HG02973 (cell line): ENCODE measurements at regions not wholly inside any gene's neighbourhood (a gene's known extent, or its start where the extent isn't known, plus 50 kb on each side); places are given as distances from the start of the nearest gene placed in this dataset.

Experiments
- ATAC-seq: cut with Tn5 transposase; IDR thresholded peaks from one replicate; pipeline ENCODE4 v1.9.1; 2021; ENCODE audit warnings: moderate library complexity; ENCODE audit not compliant: unreplicated experiment

GRCh38 chr21:18191139-18191538, 53.5 kb upstream of the CHODL start:
- ATAC-seq: no peak

DNA sequence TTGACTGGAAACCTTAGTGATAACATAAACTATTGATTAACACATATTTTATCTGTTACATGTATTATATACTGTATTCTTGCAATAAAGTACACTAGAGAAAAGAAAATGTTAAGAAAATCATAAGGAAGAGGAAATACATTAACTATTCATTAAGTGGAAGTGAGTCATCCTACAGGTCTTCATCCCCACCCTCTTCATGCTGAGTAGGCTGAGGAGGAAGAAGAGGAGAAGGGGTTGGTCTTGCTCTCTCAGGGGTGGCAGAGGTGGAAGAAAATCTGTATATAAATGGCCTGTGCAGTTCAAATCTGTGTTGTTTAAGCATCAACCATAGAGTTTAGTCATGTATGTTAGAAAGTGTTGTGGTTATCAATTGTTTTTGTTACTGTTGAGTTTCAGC, 66.1 kb upstream of the CHODL start:
- ATAC-seq: no peak

DNA sequence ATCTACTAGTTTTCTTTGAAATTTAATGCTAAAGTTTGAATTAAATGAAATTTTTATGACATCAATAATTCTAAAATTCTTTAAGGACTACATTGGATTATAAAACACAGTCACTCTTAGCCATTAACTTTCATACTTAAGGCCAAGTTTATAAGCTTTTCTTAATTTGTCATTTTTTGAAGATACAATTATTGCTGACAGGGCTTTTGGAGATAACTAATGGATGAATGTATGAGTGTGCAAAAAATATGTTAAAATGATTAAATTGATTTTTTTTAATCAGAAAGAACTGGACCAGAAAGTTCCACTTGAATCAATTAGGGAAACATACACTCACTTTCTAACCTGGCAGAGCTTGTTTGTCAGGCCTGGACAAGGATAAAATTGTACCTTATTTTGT, 70.3 kb upstream of the CHODL start:
- no peak for ATAC-seq

DNA sequence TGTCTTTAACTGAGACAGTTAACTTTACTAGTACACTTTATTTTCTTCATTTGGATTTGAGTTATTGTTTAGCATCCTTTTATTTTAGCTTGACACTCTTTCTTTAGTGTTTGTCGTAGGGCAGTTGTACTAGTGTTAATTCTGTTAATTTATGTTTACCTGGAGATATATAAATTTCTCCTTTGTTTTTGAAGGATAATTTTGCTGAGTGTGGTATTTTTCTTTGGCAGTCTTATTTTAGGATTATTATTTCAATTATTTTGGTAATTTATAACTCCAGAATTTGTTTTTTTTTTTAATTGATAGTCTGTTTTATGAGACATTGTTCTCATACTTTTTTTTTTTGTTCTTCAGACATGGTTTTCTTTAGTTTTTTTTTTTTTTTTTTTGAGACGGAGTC, 73.8 kb upstream of the CHODL start:
- ATAC-seq: no peak

DNA sequence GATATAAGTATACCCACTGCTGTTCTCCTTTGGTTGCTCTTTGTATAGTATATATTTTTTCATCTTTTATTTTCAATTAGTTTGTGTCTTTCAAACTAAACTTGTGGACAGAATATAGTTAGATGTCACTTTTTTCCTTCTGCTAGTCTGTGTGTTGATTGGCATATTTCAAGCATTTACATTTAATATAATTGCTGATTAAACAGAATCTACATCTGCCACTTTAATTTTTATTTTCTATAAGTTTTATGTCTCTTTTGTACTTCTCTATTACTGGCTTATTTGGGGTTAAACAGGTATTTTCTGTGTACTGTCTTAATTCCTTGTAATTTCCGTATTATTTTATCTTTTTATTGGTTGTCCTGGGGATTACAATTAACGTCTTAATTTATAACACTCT, 74.4 kb upstream of the CHODL start:
- ATAC-seq: no peak

- no peak for ATAC-seq
Observed at GRCh38 chr21:18168108-18168507, 76.5 kb upstream of the CHODL start.

- ATAC-seq: no peak
Observed at GRCh38 chr21:18164933-18165332, 79.7 kb upstream of the CHODL start.

- ATAC-seq: no peak
Observed at GRCh38 chr21:18164483-18164882, 80.2 kb upstream of the CHODL start.

DNA sequence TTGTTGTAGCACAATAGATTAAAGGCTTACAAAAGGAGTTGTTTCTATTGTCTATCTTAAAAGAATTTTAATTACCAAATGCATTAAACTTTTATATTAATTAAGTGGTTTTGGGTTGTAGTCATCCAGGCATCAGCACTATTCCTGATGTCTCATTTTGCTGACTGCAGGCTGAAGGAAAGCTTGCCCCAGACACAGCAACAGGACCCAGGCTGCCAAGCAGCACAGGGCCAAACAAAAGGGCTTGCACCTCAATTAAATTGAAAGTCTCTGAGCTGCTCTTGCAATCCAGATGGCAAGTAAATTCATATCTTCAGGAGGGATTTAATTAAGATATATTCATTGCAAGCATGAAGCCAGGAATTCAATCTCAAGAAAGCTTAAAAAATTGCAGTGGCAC, 80.7 kb upstream of the CHODL start:
- no peak for ATAC-seq

- no peak for ATAC-seq
Observed at GRCh38 chr21:18161841-18162240, 82.8 kb upstream of the CHODL start.

DNA sequence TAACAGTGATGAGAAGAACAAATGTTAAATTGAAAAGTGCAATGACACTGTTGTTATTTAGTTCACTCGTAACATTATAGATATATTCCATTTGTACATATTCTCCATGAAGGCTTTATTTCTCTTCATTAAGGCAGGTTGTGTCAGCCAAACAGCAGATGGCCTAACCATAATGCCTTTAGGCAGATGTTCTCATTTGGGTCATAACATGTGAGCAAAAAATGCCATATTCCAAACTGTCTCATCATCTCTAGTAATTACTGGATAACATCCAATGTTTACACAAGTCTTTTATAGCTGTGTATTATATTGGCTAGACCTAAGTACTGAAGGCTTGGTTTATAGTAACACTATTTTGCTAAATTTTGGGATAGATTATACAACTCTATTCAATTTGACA, 87.2 kb upstream of the CHODL start:
- ATAC-seq: no peak

DNA sequence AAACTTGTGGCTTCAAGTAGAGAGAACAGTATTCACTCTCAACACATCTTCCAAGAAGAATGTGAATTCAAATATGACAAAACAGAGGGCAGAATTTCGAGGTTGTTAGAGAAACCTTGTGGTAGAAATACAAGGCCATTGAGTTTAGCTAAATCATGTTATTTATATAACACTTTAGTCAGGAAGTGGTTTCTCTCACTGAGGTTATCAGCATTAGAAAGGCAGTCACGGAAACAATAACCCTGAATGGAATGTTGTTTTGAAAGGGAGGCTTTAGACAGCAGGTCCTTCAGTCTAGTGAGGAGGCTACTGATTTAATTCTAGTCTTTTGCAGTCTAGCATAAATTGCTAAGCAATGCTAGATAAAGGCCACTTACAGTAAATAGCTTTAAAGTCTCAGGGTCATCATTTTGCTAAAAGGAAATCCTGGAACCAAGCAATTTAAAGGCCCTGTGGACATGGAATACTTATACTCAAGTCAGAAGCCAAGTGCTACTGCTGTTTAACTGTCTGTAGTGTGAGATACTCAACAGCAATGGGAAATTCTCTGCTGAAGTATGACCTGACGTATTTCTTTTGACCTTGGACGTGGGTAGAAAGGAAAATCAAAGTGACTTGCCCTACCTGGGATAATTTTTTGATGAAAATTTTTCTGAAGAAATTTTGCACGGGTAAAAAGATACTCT, 89.0 kb upstream of the CHODL start:
- ATAC-seq: peak; percentile 51

DNA sequence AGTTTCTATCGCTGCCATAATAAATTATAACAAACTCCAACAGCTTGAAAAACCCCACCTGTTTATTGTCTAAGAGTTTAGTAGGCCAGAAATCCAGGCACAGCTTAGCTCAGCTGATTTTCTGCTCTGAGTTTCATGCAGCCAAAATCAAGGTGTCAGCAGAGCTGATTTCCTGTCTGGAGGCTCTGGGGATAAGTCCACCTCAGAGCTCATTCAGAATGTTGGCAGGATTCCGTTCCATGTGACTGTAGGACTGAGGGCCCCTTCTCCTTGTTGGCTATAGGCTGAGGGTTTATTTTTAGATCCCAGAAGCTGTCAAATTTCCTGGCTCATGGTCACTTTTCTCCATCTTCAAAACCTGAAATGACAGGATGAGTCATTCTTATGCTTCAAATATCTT, 91.6 kb upstream of the CHODL start:
- ATAC-seq: no peak

- no peak for ATAC-seq
Observed at GRCh38 chr21:18152371-18152770, 92.3 kb upstream of the CHODL start.

- ATAC-seq: no peak
Observed at GRCh38 chr21:18151046-18151445, 93.6 kb upstream of the CHODL start.

- ATAC-seq: no peak
Observed at GRCh38 chr21:18148401-18148800, 96.2 kb upstream of the CHODL start.

DNA sequence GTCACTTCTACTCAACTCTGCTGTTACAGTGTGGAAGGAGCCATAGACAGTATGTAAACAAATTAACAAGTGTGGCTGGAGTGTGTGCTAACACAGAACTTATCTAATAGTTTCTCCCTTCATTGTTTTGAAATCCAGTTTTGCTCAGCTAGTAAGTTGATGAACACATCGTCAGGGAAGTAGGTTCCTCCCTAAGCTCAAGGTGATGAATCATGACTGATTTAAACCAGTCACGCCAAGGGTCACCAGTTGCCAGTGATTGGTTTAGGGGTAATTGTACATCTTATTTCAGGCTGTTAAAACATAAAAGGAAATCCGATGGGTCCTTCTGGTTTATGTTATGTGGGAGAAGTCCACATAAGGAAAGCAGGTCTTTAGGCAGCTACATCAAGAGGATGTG, 97.0 kb upstream of the CHODL start:
- no peak for ATAC-seq

DNA sequence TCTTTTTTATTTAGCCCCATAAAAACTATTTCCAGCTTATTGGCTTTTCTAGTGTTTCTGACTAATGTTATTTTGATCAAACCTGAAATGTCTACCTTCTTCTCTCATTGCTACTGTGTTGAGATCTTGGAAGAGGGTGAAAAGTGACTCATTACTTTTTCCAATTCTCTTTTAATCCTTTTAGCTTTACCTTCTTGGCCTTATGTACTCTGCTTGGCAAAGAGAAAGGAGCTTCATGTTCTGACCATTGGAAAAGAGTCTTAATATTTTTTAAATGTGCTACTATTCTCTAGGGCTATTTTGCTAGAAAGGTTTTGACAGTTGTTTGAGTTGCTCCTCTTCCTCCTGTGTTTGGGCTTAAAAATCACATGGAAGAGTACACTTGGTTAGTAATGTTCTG, 97.8 kb upstream of the CHODL start:
- ATAC-seq: no peak

GRCh38 chr21:18144339-18144738, 100.3 kb upstream of the CHODL start:
- no peak for ATAC-seq

DNA sequence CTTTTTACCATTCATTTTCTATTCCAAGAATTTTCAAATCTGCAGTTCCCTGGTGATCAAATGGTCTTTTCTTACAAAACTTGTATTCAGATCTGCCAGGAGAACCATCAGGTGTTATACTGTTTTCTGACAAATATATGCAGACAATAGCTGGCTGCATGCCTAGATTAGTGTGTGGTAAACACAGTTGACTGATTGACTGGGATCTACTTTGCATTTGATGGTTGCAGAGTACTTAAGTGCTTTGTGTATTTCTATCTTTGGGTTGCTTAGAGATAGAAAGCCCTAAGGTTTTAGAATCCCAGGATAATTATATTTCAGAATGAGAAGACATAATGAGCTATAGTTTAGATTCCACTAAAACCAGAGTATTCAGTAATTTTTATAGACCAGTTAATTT, 102.0 kb upstream of the CHODL start:
- ATAC-seq: no peak

GRCh38 chr21:18138507-18138906, 106.1 kb upstream of the CHODL start:
- no peak for ATAC-seq

GRCh38 chr21:18129526-18129925, 115.1 kb upstream of the CHODL start:
- ATAC-seq: no peak

- ATAC-seq: no peak
Observed at GRCh38 chr21:18118566-18118965, 126.1 kb upstream of the CHODL start.
